ENCODE measurements at regions not wholly inside any gene's neighbourhood (a gene's known extent, or its start where the extent isn't known, plus 50 kb on each side); places are given as distances from the start of the nearest gene placed in this dataset.

DNA sequence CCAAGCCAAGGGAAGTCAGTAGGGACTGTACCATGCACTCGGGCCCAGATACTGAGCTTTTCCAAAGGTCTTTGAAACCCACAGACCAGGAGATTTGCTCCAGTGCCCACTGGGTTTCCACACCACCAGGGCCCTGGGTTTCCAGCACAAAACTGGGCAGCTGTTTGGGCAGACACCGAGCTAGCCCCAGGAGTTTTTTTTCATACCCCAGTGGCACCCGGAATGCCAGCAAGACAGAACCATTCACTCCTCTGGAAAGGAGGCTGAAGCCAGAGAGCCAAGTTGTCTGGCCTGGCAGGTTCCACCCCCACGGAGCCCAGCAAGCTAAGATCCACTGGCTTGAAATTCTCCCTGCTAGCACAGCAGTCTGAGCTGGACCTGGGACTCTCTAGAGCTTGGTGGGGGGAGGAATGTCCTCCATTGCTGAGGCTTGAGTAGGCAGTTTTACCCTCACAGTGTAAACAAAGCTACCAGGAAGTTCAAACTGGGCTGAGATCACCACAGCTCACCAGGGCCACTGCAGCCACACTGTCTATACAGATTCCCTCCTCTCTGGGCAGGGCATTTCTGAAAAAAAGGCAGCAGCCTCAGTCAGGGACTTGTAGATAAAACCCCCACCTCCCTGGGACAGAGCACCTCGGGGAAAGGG, 793.7 kb downstream of the RPS29 start:
- FAIRE-seq: no peak

GRCh38 chr14:48788771-48789170, 797.4 kb downstream of the RPS29 start:
- TF ChIP-seq CTCF (IDR thresholded peaks at IDR 0.05; ENCODE audit: insufficient read depth, low read length, severe bottlenecking): no peak
- DNase-seq (ENCODE audit: low read depth) (no peak), FAIRE-seq (no peak)
- Histone ChIP-seq H3K4me3 (ENCODE audit: low read depth, low read length) (no peak overlapping the region), H3K27me3 (ENCODE audit: control insufficient read depth, insufficient read depth, low read length) (no peaks in the 10 kb centered on the region), H3K36me3 (ENCODE audit: control insufficient read depth, insufficient read depth, low read length) (no peaks in the 10 kb centered on the region)

More for the DNA sequence above, 793.7 kb downstream of the RPS29 start:
- Histone ChIP-seq H3K36me3 (ENCODE audit: control insufficient read depth, insufficient read depth, low read length) (no peaks in the 10 kb centered on the region), H3K27me3 (ENCODE audit: control insufficient read depth, insufficient read depth, low read length) (no peaks in the 10 kb centered on the region), H3K4me3 (ENCODE audit: low read depth, low read length) (no peak overlapping the region)
- TF ChIP-seq CTCF (IDR thresholded peaks at IDR 0.05; ENCODE audit: insufficient read depth, low read length, severe bottlenecking): no peak
- no peak for DNase-seq (ENCODE audit: low read depth)

DNA sequence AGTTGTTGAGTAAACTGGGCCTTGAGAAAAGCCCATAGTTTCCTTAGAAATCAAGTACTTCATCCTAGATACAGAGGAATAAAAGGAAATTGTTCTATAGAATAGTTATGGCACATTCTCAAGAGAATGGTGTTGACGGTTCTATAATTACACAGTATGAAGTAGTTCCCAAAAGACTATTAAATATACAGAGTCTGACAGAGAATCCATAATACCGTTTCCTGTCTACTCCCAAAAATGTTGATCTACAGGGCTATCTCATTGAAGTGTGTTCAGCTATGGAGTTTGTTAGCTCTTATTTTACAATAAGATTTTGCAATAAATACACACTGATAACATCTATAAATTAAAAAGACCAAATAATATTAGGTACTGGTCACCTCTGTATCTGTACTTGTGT, 799.7 kb downstream of the RPS29 start:
- H3K27me3 ChIP-seq (ENCODE audit: control insufficient read depth, insufficient read depth, low read length): no peaks in the 10 kb centered on the region
- FAIRE-seq (no peak), DNase-seq (ENCODE audit: low read depth) (no peak)
- H3K36me3 ChIP-seq (ENCODE audit: control insufficient read depth, insufficient read depth, low read length): no peaks in the 10 kb centered on the region
- H3K4me3 ChIP-seq (ENCODE audit: low read depth, low read length): no peak overlapping the region
- TF ChIP-seq CTCF (IDR thresholded peaks at IDR 0.05; ENCODE audit: insufficient read depth, low read length, severe bottlenecking): no peak

DNA sequence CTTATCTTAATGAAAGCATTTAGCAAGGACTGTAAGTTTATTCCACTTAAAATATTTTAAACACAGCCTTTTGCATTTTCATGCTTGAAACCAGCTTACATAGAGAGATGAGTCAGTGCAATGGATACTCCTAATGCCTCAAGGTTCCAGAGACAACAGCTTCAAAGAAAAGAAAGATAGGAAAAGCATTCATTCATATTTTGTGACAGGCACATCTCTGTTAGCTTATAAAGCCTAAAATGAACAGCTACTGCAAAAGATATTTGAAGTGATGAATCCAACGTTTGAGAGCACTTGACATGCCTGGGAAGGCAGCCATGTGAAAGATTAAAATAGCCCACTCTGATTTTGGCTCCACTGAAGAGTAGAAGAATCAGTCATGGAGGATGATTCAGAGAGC, 814.5 kb downstream of the RPS29 start:
- Histone ChIP-seq H3K27me3 (ENCODE audit: control insufficient read depth, insufficient read depth, low read length) (no peaks in the 10 kb centered on the region), H3K4me3 (ENCODE audit: low read depth, low read length) (no peak overlapping the region), H3K36me3 (ENCODE audit: control insufficient read depth, insufficient read depth, low read length) (no peaks in the 10 kb centered on the region)
- TF ChIP-seq CTCF (IDR thresholded peaks at IDR 0.05; ENCODE audit: insufficient read depth, low read length, severe bottlenecking): no peak
- no peak for FAIRE-seq
- DNase-seq (ENCODE audit: low read depth): no peak

GRCh38 chr14:48751293-48751692, 834.9 kb downstream of the RPS29 start:
- FAIRE-seq (no peak), DNase-seq (ENCODE audit: low read depth) (no peak)
- Histone ChIP-seq H3K27me3 (ENCODE audit: control insufficient read depth, insufficient read depth, low read length) (no peaks in the 10 kb centered on the region), H3K4me3 (ENCODE audit: low read depth, low read length) (no peak overlapping the region), H3K36me3 (ENCODE audit: control insufficient read depth, insufficient read depth, low read length) (no peaks in the 10 kb centered on the region)
- no peak for TF ChIP-seq CTCF (IDR thresholded peaks at IDR 0.05; ENCODE audit: insufficient read depth, low read length, severe bottlenecking)

- Histone ChIP-seq H3K36me3 (ENCODE audit: control insufficient read depth, insufficient read depth, low read length) (no peaks in the 10 kb centered on the region), H3K27me3 (ENCODE audit: control insufficient read depth, insufficient read depth, low read length) (no peaks in the 10 kb centered on the region), H3K4me3 (ENCODE audit: low read depth, low read length) (no peak overlapping the region)
- FAIRE-seq (no peak), DNase-seq (ENCODE audit: low read depth) (no peak)
- no peak for TF ChIP-seq CTCF (IDR thresholded peaks at IDR 0.05; ENCODE audit: insufficient read depth, low read length, severe bottlenecking)
These were observed 838.0 kb downstream of the RPS29 start for GRCh38 chr14:48748151-48748675.
